ENCODE measurements at regions not wholly inside any gene's neighbourhood (a gene's known extent, or its start where the extent isn't known, plus 50 kb on each side); places are given as distances from the start of the nearest gene placed in this dataset.

DNA sequence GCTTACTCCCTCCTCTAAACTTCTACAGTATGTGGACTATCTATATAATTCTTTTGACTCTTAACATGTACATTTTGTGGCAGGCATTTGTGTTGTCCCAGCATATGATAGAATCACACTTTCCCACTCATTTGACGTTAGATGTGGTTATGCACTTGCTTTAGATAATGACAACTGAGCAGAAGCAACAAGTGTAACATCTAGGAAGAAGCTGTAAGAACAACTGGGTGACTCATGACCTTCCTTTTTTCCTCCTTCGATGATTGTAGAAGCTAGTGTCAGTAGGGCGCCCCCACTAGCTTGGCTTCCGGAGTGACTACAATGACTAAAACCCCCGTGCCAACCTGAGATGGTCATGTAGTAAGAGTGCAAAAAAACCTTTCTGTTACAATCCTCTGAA lies 74.6 kb upstream of the CEP85L start:
- Histone ChIP-seq H3K4me2 (ENCODE audit: insufficient read depth, low read length) (no peak overlapping the region), H3K27ac (ENCODE audit: low read depth, low read length) (no peak overlapping the region), H2AFZ (ENCODE audit: low read length) (no peak overlapping the region), H3K4me1 (ENCODE audit: insufficient read depth, low read length) (peaks cover 11% of the 10 kb centered on the region), H3K4me3 (ENCODE audit: insufficient read depth, low read length) (no peak overlapping the region), H3K9me3 (ENCODE audit: low read depth, low read length) (no peaks in the 10 kb centered on the region), H4K20me1 (ENCODE audit: insufficient read depth, low read length) (no peaks in the 10 kb centered on the region), H3K27me3 (ENCODE audit: insufficient read depth, low read length) (no peaks in the 10 kb centered on the region), H3K36me3 (ENCODE audit: insufficient read depth, low read length) (no peaks in the 10 kb centered on the region), H3K79me2 (ENCODE audit: insufficient read depth, low read length) (no peaks in the 10 kb centered on the region)
- TF ChIP-seq, protein P1, sequence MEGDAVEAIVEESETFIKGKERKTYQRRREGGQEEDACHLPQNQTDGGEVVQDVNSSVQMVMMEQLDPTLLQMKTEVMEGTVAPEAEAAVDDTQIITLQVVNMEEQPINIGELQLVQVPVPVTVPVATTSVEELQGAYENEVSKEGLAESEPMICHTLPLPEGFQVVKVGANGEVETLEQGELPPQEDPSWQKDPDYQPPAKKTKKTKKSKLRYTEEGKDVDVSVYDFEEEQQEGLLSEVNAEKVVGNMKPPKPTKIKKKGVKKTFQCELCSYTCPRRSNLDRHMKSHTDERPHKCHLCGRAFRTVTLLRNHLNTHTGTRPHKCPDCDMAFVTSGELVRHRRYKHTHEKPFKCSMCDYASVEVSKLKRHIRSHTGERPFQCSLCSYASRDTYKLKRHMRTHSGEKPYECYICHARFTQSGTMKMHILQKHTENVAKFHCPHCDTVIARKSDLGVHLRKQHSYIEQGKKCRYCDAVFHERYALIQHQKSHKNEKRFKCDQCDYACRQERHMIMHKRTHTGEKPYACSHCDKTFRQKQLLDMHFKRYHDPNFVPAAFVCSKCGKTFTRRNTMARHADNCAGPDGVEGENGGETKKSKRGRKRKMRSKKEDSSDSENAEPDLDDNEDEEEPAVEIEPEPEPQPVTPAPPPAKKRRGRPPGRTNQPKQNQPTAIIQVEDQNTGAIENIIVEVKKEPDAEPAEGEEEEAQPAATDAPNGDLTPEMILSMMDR (IDR thresholded peaks at IDR 0.05; ENCODE audit: extremely low read depth, low read depth, low read length), result no peak
- no peak for DNase-seq (ENCODE audit: insufficient read length, low spot score, missing footprints)

DNA sequence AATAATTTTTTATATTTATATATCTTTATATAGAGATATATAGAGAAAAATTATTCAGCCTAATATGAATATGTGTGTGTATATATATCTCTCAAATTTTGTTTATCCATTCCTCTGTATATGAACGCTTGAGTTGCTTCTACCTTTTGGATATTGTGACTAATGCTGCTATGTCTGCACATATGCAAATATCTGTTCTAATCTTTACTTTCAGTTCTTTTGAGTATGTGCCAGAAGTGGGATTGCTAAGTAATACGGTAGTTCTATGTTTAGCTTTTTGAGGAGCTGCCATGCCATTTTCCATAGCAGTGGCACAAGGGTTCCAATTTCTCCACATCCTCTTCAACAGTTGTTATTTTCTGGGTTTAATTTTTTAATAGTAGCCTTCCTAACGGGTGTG lies 72.8 kb upstream of the CEP85L start:
- Histone ChIP-seq H3K27ac (ENCODE audit: low read depth, low read length) (no peak overlapping the region), H3K36me3 (ENCODE audit: insufficient read depth, low read length) (no peaks in the 10 kb centered on the region), H4K20me1 (ENCODE audit: insufficient read depth, low read length) (no peaks in the 10 kb centered on the region), H3K79me2 (ENCODE audit: insufficient read depth, low read length) (no peaks in the 10 kb centered on the region), H3K4me3 (ENCODE audit: insufficient read depth, low read length) (no peak overlapping the region), H3K4me2 (ENCODE audit: insufficient read depth, low read length) (no peak overlapping the region), H3K9me3 (ENCODE audit: low read depth, low read length) (no peaks in the 10 kb centered on the region), H2AFZ (ENCODE audit: low read length) (no peak overlapping the region), H3K4me1 (ENCODE audit: insufficient read depth, low read length) (peaks cover 11% of the 10 kb centered on the region), H3K27me3 (ENCODE audit: insufficient read depth, low read length) (no peaks in the 10 kb centered on the region)
- TF ChIP-seq, protein P1 (IDR thresholded peaks at IDR 0.05; ENCODE audit: extremely low read depth, low read depth, low read length), result no peak
- no peak for DNase-seq (ENCODE audit: insufficient read length, low spot score, missing footprints)

DNA sequence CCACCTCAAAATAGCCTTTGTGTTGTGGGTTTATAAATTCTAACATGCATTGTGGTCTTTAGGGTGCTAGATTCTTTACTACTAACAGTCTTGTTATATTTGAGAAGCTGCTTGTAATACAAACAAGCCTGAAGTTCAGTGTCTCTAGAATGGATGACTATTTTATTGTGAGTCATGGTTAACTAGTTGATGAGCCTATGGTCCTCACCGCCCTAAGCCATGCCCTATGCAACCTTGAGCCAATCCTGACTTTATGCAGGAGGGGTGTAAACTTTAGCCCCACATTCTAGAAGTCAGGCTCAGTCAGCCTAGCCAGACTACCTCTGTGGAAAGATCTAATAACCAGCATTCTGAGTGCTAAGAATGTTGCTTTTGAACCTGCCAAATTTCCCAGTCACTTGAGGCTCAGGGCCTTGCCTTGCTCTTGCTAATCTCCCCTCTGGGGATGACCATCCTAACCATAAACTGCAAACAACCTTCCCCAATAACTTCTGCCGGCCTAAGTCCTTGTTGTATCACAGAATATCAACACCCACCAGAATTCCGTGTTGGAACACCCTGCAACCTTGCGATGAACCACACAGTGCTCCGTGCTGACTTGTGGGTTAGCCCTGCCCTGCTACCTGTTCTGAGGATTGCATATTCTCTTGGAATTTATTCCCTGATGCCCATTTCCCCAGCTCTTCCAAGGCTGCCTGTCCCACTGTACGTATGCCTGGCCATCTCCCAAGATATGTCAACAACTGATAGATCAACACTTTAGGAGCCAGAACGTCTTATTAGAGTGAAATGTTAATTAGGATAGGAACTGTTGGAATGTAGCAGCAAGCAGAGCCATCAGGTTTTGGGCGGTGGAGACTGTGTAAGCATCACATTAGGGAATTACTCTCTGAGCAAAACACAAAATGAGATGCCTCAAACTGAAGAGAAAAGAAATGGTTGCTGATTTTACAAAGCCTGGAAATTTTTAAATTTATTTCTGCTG lies 71.7 kb upstream of the CEP85L start:
- Histone ChIP-seq H3K27ac (ENCODE audit: low read depth, low read length) (no peak overlapping the region), H3K4me1 (ENCODE audit: insufficient read depth, low read length) (peaks cover 11% of the 10 kb centered on the region), H3K79me2 (ENCODE audit: insufficient read depth, low read length) (no peaks in the 10 kb centered on the region), H3K4me2 (ENCODE audit: insufficient read depth, low read length) (no peak overlapping the region), H3K27me3 (ENCODE audit: insufficient read depth, low read length) (no peaks in the 10 kb centered on the region), H4K20me1 (ENCODE audit: insufficient read depth, low read length) (no peaks in the 10 kb centered on the region), H3K9me3 (ENCODE audit: low read depth, low read length) (no peaks in the 10 kb centered on the region), H3K36me3 (ENCODE audit: insufficient read depth, low read length) (no peaks in the 10 kb centered on the region), H2AFZ (ENCODE audit: low read length) (no peak overlapping the region), H3K4me3 (ENCODE audit: insufficient read depth, low read length) (no peak overlapping the region)
- peak; percentile 79 for DNase-seq (ENCODE audit: insufficient read length, low spot score, missing footprints)
- TF ChIP-seq, protein P1 (IDR thresholded peaks at IDR 0.05; ENCODE audit: extremely low read depth, low read depth, low read length), result no peak

DNA sequence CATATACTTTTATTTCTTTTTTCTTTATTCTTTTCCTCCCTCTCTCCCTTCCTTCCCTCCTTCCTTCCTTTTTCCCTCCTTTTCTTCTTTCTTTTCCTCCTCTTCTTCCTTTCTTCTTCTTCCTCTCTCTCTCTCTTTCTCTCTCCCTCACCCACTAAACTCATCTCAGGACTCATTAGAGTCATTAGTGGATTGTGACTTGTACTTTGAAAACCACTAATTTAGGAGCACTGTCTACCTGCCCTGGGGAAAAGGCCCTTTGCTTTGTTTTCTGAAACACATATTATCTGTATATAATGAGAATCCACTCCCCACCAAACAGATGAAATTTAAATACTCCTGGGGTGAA lies 68.7 kb upstream of the CEP85L start:
- no peaks in the 10 kb centered on the region for H3K27me3 ChIP-seq (ENCODE audit: insufficient read depth, low read length)
- H3K79me2 ChIP-seq (ENCODE audit: insufficient read depth, low read length), result no peaks in the 10 kb centered on the region
- H3K4me3 ChIP-seq (ENCODE audit: insufficient read depth, low read length), result no peak overlapping the region
- TF ChIP-seq, protein P1 (IDR thresholded peaks at IDR 0.05; ENCODE audit: extremely low read depth, low read depth, low read length), result no peak
- H4K20me1 ChIP-seq (ENCODE audit: insufficient read depth, low read length), result no peaks in the 10 kb centered on the region
- DNase-seq (ENCODE audit: insufficient read length, low spot score, missing footprints), result no peak
- H2AFZ ChIP-seq (ENCODE audit: low read length), result no peak overlapping the region
- H3K4me1 ChIP-seq (ENCODE audit: insufficient read depth, low read length), result peaks cover 11% of the 10 kb centered on the region
- H3K4me2 ChIP-seq (ENCODE audit: insufficient read depth, low read length), result no peak overlapping the region
- H3K27ac ChIP-seq (ENCODE audit: low read depth, low read length), result no peak overlapping the region
- H3K9me3 ChIP-seq (ENCODE audit: low read depth, low read length), result no peaks in the 10 kb centered on the region
- H3K36me3 ChIP-seq (ENCODE audit: insufficient read depth, low read length), result no peaks in the 10 kb centered on the region
